ENCODE measurements at regions not wholly inside any gene's neighbourhood (a gene's known extent, or its start where the extent isn't known, plus 50 kb on each side); places are given as distances from the start of the nearest gene placed in this dataset.

GRCh38 chr1:79543394-79543793, 536.9 kb upstream of the ADGRL4 start:
- 96% methylated on average over 3 of the region's 3 CpGs; no CpG with 5 or more reads in 1 of the 2 experiments for WGBS, 2 experiments (ENCODE audit: insufficient coverage in 2 of 2)

GRCh38 chr1:79539001-79539400, 532.5 kb upstream of the ADGRL4 start:
- Histone ChIP-seq H3K9me3 (ENCODE audit: control insufficient read depth, low read length) (no peaks in the 10 kb centered on the region), H3K4me3 (ENCODE audit: extremely low read depth, insufficient read depth, low read length, poor library complexity, severe bottlenecking) (no peak overlapping the region), H3K4me1 (ENCODE audit: control insufficient read depth, insufficient read depth, low read length, poor library complexity, severe bottlenecking) (no peaks in the 10 kb centered on the region), H3K27ac (ENCODE audit: low read depth, low read length, severe bottlenecking) (no peak overlapping the region), H3K36me3 (ENCODE audit: control insufficient read depth, insufficient read depth, low read length) (no peaks in the 10 kb centered on the region)

More at GRCh38 chr1:79543394-79543793, 536.9 kb upstream of the ADGRL4 start:
- no peak overlapping the region for H3K4me3 ChIP-seq (ENCODE audit: extremely low read depth, insufficient read depth, low read length, poor library complexity, severe bottlenecking)
- no peaks in the 10 kb centered on the region for H3K36me3 ChIP-seq (ENCODE audit: control insufficient read depth, insufficient read depth, low read length)
- H3K4me1 ChIP-seq (ENCODE audit: control insufficient read depth, insufficient read depth, low read length, poor library complexity, severe bottlenecking): peaks cover 3% of the 10 kb centered on the region
- no peak overlapping the region for H3K27ac ChIP-seq (ENCODE audit: low read depth, low read length, severe bottlenecking)
- H3K9me3 ChIP-seq (ENCODE audit: control insufficient read depth, low read length): no peaks in the 10 kb centered on the region

- Histone ChIP-seq H3K9me3 (ENCODE audit: control insufficient read depth, low read length) (no peaks in the 10 kb centered on the region), H3K36me3 (ENCODE audit: control insufficient read depth, insufficient read depth, low read length) (no peaks in the 10 kb centered on the region), H3K4me3 (ENCODE audit: extremely low read depth, insufficient read depth, low read length, poor library complexity, severe bottlenecking) (no peak overlapping the region), H3K27ac (ENCODE audit: low read depth, low read length, severe bottlenecking) (no peak overlapping the region), H3K4me1 (ENCODE audit: control insufficient read depth, insufficient read depth, low read length, poor library complexity, severe bottlenecking) (no peaks in the 10 kb centered on the region)
- 78 to 93% methylated on average over 3 to 4 of the region's 5 CpGs for WGBS, 2 experiments (ENCODE audit: insufficient coverage in 2 of 2)
Measured at GRCh38 chr1:79532555-79532954, 526.0 kb upstream of the ADGRL4 start.

GRCh38 chr1:79531790-79532189, 525.3 kb upstream of the ADGRL4 start:
- Histone ChIP-seq H3K27ac (ENCODE audit: low read depth, low read length, severe bottlenecking) (no peak overlapping the region), H3K9me3 (ENCODE audit: control insufficient read depth, low read length) (no peaks in the 10 kb centered on the region), H3K4me3 (ENCODE audit: extremely low read depth, insufficient read depth, low read length, poor library complexity, severe bottlenecking) (no peak overlapping the region), H3K4me1 (ENCODE audit: control insufficient read depth, insufficient read depth, low read length, poor library complexity, severe bottlenecking) (no peaks in the 10 kb centered on the region), H3K36me3 (ENCODE audit: control insufficient read depth, insufficient read depth, low read length) (no peaks in the 10 kb centered on the region)
- no CpG with 5 or more reads among the region's 2 CpGs for WGBS, 2 experiments (ENCODE audit: insufficient coverage in 2 of 2)

GRCh38 chr1:79530476-79530875, 523.9 kb upstream of the ADGRL4 start:
- no CpG with 5 or more reads among the region's 2 CpGs for WGBS, 2 experiments (ENCODE audit: insufficient coverage in 2 of 2)
- Histone ChIP-seq H3K4me1 (ENCODE audit: control insufficient read depth, insufficient read depth, low read length, poor library complexity, severe bottlenecking) (no peaks in the 10 kb centered on the region), H3K36me3 (ENCODE audit: control insufficient read depth, insufficient read depth, low read length) (no peaks in the 10 kb centered on the region), H3K4me3 (ENCODE audit: extremely low read depth, insufficient read depth, low read length, poor library complexity, severe bottlenecking) (no peak overlapping the region), H3K9me3 (ENCODE audit: control insufficient read depth, low read length) (no peaks in the 10 kb centered on the region), H3K27ac (ENCODE audit: low read depth, low read length, severe bottlenecking) (no peak overlapping the region)

GRCh38 chr1:79530055-79530454, 523.5 kb upstream of the ADGRL4 start:
- no peak overlapping the region for H3K4me3 ChIP-seq (ENCODE audit: extremely low read depth, insufficient read depth, low read length, poor library complexity, severe bottlenecking)
- H3K4me1 ChIP-seq (ENCODE audit: control insufficient read depth, insufficient read depth, low read length, poor library complexity, severe bottlenecking): no peaks in the 10 kb centered on the region
- no peaks in the 10 kb centered on the region for H3K9me3 ChIP-seq (ENCODE audit: control insufficient read depth, low read length)
- WGBS, 2 experiments (ENCODE audit: insufficient coverage in 2 of 2): no CpG with 5 or more reads among the region's 2 CpGs
- H3K27ac ChIP-seq (ENCODE audit: low read depth, low read length, severe bottlenecking): no peak overlapping the region
- no peaks in the 10 kb centered on the region for H3K36me3 ChIP-seq (ENCODE audit: control insufficient read depth, insufficient read depth, low read length)

- Histone ChIP-seq H3K9me3 (ENCODE audit: control insufficient read depth, low read length) (no peaks in the 10 kb centered on the region), H3K4me1 (ENCODE audit: control insufficient read depth, insufficient read depth, low read length, poor library complexity, severe bottlenecking) (no peaks in the 10 kb centered on the region), H3K27ac (ENCODE audit: low read depth, low read length, severe bottlenecking) (no peak overlapping the region), H3K4me3 (ENCODE audit: extremely low read depth, insufficient read depth, low read length, poor library complexity, severe bottlenecking) (no peak overlapping the region), H3K36me3 (ENCODE audit: control insufficient read depth, insufficient read depth, low read length) (no peaks in the 10 kb centered on the region)
- no CpG with 5 or more reads among the region's 1 CpG for WGBS, 2 experiments (ENCODE audit: insufficient coverage in 2 of 2)
Measured at GRCh38 chr1:79524126-79524525, 517.6 kb upstream of the ADGRL4 start.

GRCh38 chr1:79519084-79519760, 512.7 kb upstream of the ADGRL4 start:
- 95% methylated on average over 2 of the region's 4 CpGs; no CpG with 5 or more reads in 1 of the 2 experiments for WGBS, 2 experiments (ENCODE audit: insufficient coverage in 2 of 2)
- no peaks in the 10 kb centered on the region for H3K36me3 ChIP-seq (ENCODE audit: control insufficient read depth, insufficient read depth, low read length)

GRCh38 chr1:79517470-79518224, 511.1 kb upstream of the ADGRL4 start:
- WGBS, 2 experiments (ENCODE audit: insufficient coverage in 2 of 2): no CpG with 5 or more reads among the region's 4 CpGs
- no peaks in the 10 kb centered on the region for H3K36me3 ChIP-seq (ENCODE audit: control insufficient read depth, insufficient read depth, low read length)
- no peaks in the 10 kb centered on the region for H3K9me3 ChIP-seq (ENCODE audit: control insufficient read depth, low read length)
- H3K4me1 ChIP-seq (ENCODE audit: control insufficient read depth, insufficient read depth, low read length, poor library complexity, severe bottlenecking): no peaks in the 10 kb centered on the region
- H3K27ac ChIP-seq (ENCODE audit: low read depth, low read length, severe bottlenecking): no peak overlapping the region
- no peak overlapping the region for H3K4me3 ChIP-seq (ENCODE audit: extremely low read depth, insufficient read depth, low read length, poor library complexity, severe bottlenecking)

More at GRCh38 chr1:79519084-79519760, 512.7 kb upstream of the ADGRL4 start:
- no peaks in the 10 kb centered on the region for H3K9me3 ChIP-seq (ENCODE audit: control insufficient read depth, low read length)
- H3K4me1 ChIP-seq (ENCODE audit: control insufficient read depth, insufficient read depth, low read length, poor library complexity, severe bottlenecking): no peaks in the 10 kb centered on the region
- H3K4me3 ChIP-seq (ENCODE audit: extremely low read depth, insufficient read depth, low read length, poor library complexity, severe bottlenecking): no peak overlapping the region
- H3K27ac ChIP-seq (ENCODE audit: low read depth, low read length, severe bottlenecking): no peak overlapping the region

- Histone ChIP-seq H3K27ac (ENCODE audit: low read depth, low read length, severe bottlenecking) (no peak overlapping the region), H3K4me1 (ENCODE audit: control insufficient read depth, insufficient read depth, low read length, poor library complexity, severe bottlenecking) (no peaks in the 10 kb centered on the region), H3K4me3 (ENCODE audit: extremely low read depth, insufficient read depth, low read length, poor library complexity, severe bottlenecking) (no peak overlapping the region), H3K36me3 (ENCODE audit: control insufficient read depth, insufficient read depth, low read length) (no peaks in the 10 kb centered on the region), H3K9me3 (ENCODE audit: control insufficient read depth, low read length) (no peaks in the 10 kb centered on the region)
- 80 to 100% methylated on average over 1 of the region's 2 CpGs for WGBS, 2 experiments (ENCODE audit: insufficient coverage in 2 of 2)
Measured at GRCh38 chr1:79507770-79508169, 501.2 kb upstream of the ADGRL4 start.

- Histone ChIP-seq H3K4me1 (ENCODE audit: control insufficient read depth, insufficient read depth, low read length, poor library complexity, severe bottlenecking) (no peaks in the 10 kb centered on the region), H3K4me3 (ENCODE audit: extremely low read depth, insufficient read depth, low read length, poor library complexity, severe bottlenecking) (no peak overlapping the region), H3K9me3 (ENCODE audit: control insufficient read depth, low read length) (no peaks in the 10 kb centered on the region), H3K36me3 (ENCODE audit: control insufficient read depth, insufficient read depth, low read length) (no peaks in the 10 kb centered on the region), H3K27ac (ENCODE audit: low read depth, low read length, severe bottlenecking) (no peak overlapping the region)
- WGBS, 2 experiments (ENCODE audit: insufficient coverage in 2 of 2): 92 to 100% methylated on average over 1 to 2 of the region's 3 CpGs
Measured at GRCh38 chr1:79501153-79501552, 494.6 kb upstream of the ADGRL4 start.
